Astrocyte of the cerebellum (primary cell): ENCODE measurements at regions not wholly inside any gene's neighbourhood (a gene's known extent, or its start where the extent isn't known, plus 50 kb on each side); places are given as distances from the start of the nearest gene placed in this dataset.

Source experiments
- DNase-seq: peaks from one replicate; pipeline ENCODE4 v3.0.0-alpha.2; 2011; ENCODE audit warnings: low read depth
- H3K4me3 ChIP-seq: 2 replicates; pipeline ENCODE4 v1.5.1; 2011; ENCODE audit warnings: mild to moderate bottlenecking, low read depth, low read length, moderate library complexity
- in situ Hi-C: cut with HindIII; loops from 2 replicates; pipeline ENCODE4 v1.10.0; 2017; ENCODE audit warnings: low sequenced_read_pairs
- TF ChIP-seq, protein P1 (sequence below): IDR thresholded peaks from 2 replicates; pipeline ENCODE4 v1.5.1; 2012; ENCODE audit warnings: low read length, low read depth, moderate library complexity, mild to moderate bottlenecking; ENCODE audit errors: missing control alignments

DNA sequence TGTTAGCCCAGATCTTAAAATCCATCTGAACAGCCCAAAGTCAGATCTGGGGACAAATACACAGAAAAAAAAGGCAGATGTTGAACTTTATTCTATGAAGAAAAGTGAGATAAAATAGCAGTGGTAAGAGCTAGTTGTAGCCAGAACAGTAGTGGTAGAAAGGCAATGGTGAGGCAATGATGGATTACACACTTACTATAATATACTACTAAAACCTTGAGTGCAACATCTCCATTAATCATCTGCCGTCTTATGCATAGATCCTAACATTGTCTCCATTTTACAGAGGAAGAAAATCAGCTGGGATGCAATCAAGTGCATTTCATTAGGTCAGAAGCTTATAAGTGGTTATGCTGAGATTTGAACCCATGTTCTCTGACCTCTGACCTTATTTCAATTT, 699.6 kb downstream of the CDH11 start:
- in situ Hi-C loops, result no loop called here
- no peak overlapping the region for H3K4me3 ChIP-seq
- TF ChIP-seq, protein P1, sequence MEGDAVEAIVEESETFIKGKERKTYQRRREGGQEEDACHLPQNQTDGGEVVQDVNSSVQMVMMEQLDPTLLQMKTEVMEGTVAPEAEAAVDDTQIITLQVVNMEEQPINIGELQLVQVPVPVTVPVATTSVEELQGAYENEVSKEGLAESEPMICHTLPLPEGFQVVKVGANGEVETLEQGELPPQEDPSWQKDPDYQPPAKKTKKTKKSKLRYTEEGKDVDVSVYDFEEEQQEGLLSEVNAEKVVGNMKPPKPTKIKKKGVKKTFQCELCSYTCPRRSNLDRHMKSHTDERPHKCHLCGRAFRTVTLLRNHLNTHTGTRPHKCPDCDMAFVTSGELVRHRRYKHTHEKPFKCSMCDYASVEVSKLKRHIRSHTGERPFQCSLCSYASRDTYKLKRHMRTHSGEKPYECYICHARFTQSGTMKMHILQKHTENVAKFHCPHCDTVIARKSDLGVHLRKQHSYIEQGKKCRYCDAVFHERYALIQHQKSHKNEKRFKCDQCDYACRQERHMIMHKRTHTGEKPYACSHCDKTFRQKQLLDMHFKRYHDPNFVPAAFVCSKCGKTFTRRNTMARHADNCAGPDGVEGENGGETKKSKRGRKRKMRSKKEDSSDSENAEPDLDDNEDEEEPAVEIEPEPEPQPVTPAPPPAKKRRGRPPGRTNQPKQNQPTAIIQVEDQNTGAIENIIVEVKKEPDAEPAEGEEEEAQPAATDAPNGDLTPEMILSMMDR, result no peak
- DNase-seq, result no peak

DNA sequence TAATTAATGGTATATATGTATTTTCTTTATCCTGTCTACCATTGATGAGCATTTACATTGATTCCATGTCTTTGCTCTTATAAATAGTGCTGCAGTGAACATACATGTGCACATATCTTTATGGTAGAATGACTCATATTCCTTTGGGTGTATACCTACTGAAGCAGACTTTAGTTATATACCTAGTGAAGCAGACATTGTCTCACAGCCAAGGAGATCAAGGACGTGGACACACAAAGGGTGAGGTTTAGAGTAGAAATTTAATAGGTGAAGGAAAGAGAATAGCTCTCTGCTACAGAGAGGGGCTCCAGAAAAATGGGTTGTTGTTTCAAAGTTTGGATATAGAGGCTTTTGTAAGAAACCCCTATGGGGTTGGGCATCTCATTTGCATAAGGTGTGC, 700.3 kb downstream of the CDH11 start:
- no peak for DNase-seq
- H3K4me3 ChIP-seq, result no peak overlapping the region
- in situ Hi-C loops, result no loop called here
- TF ChIP-seq, protein P1, result no peak

DNA sequence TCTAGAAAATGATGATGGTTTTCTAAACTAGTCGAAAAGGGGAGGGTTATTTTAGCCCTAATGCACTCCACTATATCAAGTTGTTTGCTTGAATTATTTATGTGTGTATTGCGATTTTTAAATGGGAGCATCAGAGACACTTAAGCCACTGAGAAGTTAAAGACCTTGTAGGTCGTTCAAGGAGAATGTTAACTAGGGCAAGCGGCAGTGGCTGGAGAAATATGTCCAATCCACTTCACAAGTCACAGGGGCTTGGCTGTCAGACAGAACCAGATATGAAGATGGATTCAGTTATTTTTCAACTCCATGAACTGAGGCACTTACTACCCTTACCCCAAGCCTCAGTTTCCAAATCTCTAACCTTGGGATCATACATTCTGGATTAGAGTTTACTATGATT, 702.0 kb downstream of the CDH11 start:
- TF ChIP-seq, protein P1, result no peak
- H3K4me3 ChIP-seq, result no peak overlapping the region
- no peak for DNase-seq
- in situ Hi-C loops, result no loop called here

DNA sequence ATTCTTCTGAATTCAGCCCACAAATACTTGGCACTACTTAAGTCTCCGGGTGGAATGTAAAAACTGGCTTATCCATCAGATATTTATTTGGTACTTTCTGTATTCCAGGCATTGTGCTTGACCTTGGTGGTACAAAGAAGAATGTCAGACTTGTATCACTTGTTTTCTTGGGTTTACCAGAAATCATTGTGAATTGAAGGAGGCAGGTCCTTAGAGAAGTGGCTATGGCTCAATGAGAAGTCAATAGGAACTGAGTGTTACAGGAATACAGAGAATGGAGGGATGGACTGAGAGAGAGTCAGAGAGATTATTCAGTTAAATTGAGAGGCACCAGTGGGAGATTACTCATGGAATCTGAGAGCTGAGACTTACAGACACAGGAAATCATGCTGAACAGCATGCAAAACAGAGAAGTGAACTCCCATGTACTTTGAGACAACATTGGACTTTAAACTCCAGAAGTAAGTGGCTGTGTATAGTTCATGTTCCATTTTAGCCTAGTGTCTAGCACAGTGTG, 704.1 kb downstream of the CDH11 start:
- in situ Hi-C loops, result no loop called here
- TF ChIP-seq, protein P1, result no peak
- no peak overlapping the region for H3K4me3 ChIP-seq
- peak; percentile 85 for DNase-seq

DNA sequence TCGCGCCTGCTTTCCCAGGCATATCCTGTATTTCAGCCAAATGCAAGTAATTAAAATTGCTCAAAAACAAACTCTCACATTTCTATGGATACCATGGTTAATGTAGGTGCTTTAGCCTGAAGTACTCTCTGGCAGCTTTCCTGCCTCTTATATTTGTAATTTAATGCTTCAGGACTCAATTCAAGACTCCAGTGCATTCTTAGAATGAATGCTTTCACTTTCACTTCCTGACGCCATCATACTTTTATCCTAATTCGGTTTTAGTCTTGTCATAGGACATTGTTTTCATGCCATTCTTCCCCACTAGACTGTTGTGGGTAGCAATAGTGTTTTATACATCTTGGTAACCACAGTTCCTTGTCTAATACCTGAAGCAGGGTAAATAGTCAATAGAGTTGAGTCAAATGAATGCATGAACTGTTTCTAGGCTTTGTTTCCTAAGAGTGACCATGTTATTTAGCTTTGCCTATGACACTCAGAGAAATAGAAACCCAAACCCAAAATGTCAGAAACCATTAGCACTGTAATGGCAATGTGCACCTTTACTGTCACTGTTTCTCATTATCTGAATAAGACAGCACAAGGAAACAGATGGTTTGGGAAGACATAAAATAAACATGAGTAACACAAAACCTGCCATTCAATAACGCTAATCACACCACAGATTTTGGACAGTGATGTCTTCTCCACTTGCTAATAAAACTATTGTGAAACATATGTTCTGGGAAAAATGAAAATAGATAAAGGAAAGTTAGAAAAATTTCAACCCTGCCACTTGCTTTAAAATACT, 705.5 kb downstream of the CDH11 start:
- H3K4me3 ChIP-seq, result peak overlapping the region; percentile 2
- TF ChIP-seq, protein P1, result no peak
- DNase-seq, result peak; percentile 78
- in situ Hi-C loops, result no loop called here

DNA sequence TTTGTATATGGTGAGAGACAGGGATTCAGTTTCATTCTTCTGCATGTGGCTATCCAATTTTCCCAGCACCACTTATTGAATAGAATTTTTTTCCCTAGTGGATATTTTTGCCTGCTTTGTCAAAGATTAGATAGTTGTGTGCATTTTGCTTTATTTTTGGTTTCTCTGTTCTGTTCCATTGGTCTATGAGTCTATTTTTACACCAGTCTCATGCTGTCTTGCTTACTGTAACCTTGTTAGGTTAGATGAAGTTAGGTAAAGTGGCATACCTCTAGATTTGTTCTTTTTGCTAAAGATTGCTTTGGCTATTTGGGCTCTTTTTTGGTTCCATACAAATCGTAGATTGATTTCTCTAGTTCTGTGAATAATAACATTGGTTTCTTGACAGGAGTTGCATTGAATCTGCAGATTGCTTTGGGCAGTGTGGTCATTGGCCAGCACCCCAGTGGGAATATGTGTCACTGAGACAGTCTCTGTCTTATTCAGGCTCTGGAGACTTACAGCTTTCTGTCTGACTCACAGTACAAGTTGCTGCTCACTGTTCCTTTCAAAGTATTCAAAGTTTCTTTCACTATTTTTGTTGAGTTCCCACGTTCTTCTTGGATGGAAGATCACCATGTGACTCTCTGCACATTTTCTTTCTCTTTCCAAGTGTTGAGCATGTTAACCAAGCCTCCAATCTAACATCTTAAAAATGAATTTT, 709.1 kb downstream of the CDH11 start:
- in situ Hi-C loops, result no loop called here
- no peak for DNase-seq
- H3K4me3 ChIP-seq, result no peak overlapping the region
- TF ChIP-seq, protein P1, result no peak
